ENCODE measurements at regions not wholly inside any gene's neighbourhood (a gene's known extent, or its start where the extent isn't known, plus 50 kb on each side); places are given as distances from the start of the nearest gene placed in this dataset.

DNA sequence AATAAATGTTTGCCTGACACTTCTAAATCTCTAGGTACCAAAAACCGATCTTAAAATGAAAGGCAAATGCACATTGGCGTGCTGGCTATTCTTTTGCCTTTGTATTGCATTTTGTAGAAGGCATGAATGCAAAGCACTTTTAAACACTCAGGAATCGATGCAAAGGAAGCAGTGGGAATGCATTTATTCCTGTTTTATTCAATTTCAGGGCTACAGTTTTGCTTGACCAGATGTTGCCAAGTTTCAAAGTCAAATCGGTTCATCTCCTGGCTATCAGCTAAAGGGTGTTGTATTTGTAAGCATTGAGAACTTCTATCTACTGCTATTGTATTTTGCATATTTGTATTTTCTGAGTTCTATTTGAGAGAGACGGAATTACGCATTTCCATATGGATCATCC is 659.8 kb upstream of the SLC35B3 start:
- TF ChIP-seq CTCF (conservative IDR thresholded peaks at IDR 0.05; ENCODE audit: low read depth, low read length) (no peak), EZH2 (IDR thresholded peaks at IDR 0.05; ENCODE audit: low read length, unreplicated experiment) (no peak), EZH2phosphoT487 (IDR thresholded peaks at IDR 0.05; ENCODE audit: borderline replicate concordance, low read length) (no peak)

Measured in PC-3 (cell line).